ENCODE measurements at regions not wholly inside any gene's neighbourhood (a gene's known extent, or its start where the extent isn't known, plus 50 kb on each side); places are given as distances from the start of the nearest gene placed in this dataset.

GRCh38 chr13:30567072-30567471, 50.6 kb upstream of the USPL1 start:
- no peak for DNase-seq (ENCODE audit: low read depth)
- no peak overlapping the region for H3K4me3 ChIP-seq (ENCODE audit: low read depth, low read length)
- TF ChIP-seq, protein P1, sequence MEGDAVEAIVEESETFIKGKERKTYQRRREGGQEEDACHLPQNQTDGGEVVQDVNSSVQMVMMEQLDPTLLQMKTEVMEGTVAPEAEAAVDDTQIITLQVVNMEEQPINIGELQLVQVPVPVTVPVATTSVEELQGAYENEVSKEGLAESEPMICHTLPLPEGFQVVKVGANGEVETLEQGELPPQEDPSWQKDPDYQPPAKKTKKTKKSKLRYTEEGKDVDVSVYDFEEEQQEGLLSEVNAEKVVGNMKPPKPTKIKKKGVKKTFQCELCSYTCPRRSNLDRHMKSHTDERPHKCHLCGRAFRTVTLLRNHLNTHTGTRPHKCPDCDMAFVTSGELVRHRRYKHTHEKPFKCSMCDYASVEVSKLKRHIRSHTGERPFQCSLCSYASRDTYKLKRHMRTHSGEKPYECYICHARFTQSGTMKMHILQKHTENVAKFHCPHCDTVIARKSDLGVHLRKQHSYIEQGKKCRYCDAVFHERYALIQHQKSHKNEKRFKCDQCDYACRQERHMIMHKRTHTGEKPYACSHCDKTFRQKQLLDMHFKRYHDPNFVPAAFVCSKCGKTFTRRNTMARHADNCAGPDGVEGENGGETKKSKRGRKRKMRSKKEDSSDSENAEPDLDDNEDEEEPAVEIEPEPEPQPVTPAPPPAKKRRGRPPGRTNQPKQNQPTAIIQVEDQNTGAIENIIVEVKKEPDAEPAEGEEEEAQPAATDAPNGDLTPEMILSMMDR (conservative IDR thresholded peaks at IDR 0.05; ENCODE audit: low read depth, low read length) = no peak
